Fibroblast of mammary gland (primary cell): ENCODE measurements at regions not wholly inside any gene's neighbourhood (a gene's known extent, or its start where the extent isn't known, plus 50 kb on each side); places are given as distances from the start of the nearest gene placed in this dataset.
A peak's percentile ranks its signal among the peaks of the same experiment; 100 is the strongest.

Experiments used
- DNase-seq: peaks from one replicate; pipeline ENCODE4 v3.0.0-alpha.2; 2010; ENCODE audit warnings: low read depth
- H3K4me3 ChIP-seq: 2 replicates; pipeline ENCODE4 v1.5.1; 2011; ENCODE audit warnings: low read depth, mild to moderate bottlenecking, low read length, moderate library complexity; ENCODE audit not compliant: control insufficient read depth
- CTCF ChIP-seq: conservative IDR thresholded peaks from 2 replicates; pipeline ENCODE4 v1.5.1; 2011; ENCODE audit warnings: low read depth, low read length, inconsistent platforms; ENCODE audit not compliant: control insufficient read depth, insufficient read depth

GRCh38 chr2:134183679-134184078, 70.2 kb upstream of the MGAT5 start:
- no peak for DNase-seq
- no peak for TF ChIP-seq CTCF
- no peak overlapping the region for H3K4me3 ChIP-seq

GRCh38 chr2:134185639-134186038, 68.2 kb upstream of the MGAT5 start:
- no peak overlapping the region for H3K4me3 ChIP-seq
- no peak for TF ChIP-seq CTCF
- no peak for DNase-seq

DNA sequence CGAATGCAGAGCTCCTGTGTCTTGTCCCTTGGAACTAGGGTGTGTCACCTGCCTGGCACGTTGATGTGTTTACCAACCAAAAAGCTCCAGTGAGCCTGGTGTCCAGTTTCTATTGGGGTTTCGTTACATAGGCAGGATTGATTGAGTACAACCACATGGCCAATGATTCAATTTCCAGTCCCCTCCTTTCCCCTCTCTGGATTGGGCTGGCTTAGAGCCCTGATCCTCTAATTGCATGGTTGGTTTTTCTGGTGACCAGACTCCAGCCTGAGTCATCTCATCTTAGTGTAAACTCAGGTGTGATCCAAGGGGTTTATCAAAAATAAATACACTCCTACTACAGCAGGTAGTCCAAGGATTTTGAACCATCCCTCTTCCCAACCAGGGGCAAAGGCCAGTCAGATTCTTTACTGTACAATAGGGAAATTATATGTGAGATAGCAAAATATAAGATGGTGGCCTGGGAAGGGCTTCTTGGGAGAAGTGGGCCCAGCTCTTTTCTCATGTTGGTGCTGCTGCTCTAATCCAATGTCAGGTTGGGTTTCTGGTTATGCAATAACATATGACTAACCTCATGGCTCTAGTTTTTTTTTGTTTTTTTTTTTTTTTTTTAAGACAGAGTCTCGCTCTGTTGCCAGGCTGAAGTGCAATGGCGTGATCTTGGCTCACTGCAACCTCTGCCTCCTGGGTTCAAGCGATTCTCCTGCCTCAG, 64.7 kb upstream of the MGAT5 start:
- no peak for TF ChIP-seq CTCF
- H3K4me3 ChIP-seq: no peak overlapping the region
- peak; percentile 76 for DNase-seq

GRCh38 chr2:134190062-134190806, 63.6 kb upstream of the MGAT5 start:
- TF ChIP-seq CTCF: no peak
- DNase-seq: no peak
- no peak overlapping the region for H3K4me3 ChIP-seq

DNA sequence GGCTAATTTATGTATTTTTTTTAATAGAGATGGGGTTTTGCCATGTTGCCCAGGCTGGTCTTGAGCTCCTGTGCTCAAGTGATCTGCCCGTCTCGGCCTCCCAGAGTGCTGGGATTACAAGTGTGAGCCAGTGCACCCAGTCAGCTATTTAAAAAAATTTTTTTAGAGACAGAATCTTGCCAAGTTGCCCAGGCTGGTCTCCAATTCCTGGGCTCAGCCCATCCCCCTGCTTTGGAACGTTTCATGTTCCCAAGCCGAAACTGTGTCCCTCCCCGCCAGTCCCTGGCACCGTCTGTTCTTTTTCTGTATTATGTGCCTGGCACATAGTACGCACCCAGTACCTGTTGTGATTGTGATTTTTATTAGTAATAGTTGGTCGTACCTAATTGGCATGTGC, 63.1 kb upstream of the MGAT5 start:
- H3K4me3 ChIP-seq: no peak overlapping the region
- TF ChIP-seq CTCF: no peak
- DNase-seq: no peak

GRCh38 chr2:134191835-134192234, 62.0 kb upstream of the MGAT5 start:
- no peak overlapping the region for H3K4me3 ChIP-seq
- DNase-seq: no peak
- no peak for TF ChIP-seq CTCF
